ENCODE measurements at regions not wholly inside any gene's neighbourhood (a gene's known extent, or its start where the extent isn't known, plus 50 kb on each side); places are given as distances from the start of the nearest gene placed in this dataset.

- TF ChIP-seq EZH2 (IDR thresholded peaks at IDR 0.05): no peak
- TF ChIP-seq POLR2AphosphoS5 (IDR thresholded peaks at IDR 0.05; ENCODE audit: borderline replicate concordance, low read depth, low read length): no peak
Observed at GRCh38 chr10:78445308-78445707, 411.6 kb downstream of the RPS24 start.

Measured in SK-N-MC (cell line).